ENCODE measurements at regions not wholly inside any gene's neighbourhood (a gene's known extent, or its start where the extent isn't known, plus 50 kb on each side); places are given as distances from the start of the nearest gene placed in this dataset.
A peak's percentile ranks its signal among the peaks of the same experiment; 100 is the strongest.

DNA sequence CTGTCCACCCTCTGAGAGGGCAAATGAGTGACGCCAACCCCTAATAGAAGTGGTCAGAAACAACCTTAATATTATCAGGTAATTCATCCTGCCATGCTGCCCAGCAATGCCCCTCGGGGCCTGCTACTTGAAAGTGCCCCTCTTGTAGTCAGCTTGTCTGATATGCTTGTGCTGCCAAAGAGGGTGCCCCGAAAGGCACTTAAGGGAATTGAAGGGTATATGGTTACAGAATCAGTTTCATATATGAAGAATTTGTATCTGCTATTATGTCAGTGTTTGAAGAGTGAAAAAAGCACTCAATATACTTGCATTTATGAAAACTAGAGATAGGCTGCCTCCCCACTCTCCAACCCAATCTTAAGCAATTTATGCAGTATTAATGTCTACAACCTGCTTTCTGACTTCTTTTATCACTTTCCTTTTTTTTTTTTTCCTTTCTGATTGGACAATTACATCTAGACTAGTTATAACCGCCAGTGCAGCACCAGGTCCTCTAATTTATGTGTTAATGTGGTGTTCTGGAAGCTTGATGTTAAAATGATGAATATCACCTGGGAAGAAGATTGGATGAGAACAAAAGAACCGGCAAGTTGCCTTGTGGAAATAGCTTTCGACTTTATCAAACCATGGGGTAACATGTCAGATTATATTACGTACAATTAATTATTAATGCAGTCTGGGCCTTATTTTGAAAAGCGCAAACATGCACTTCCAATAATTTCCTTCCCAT, 646.9 kb upstream of the ACVR2A start:
- H3K27ac Mint-ChIP-seq: no peak overlapping the region
- peaks cover 7% of the 10 kb centered on the region for H3K27me3 Mint-ChIP-seq
- no peak for DNase-seq
- no peaks in the 10 kb centered on the region for H3K4me1 Mint-ChIP-seq
- no peak overlapping the region for H3K4me3 Mint-ChIP-seq
- no peaks in the 10 kb centered on the region for H3K36me3 Mint-ChIP-seq (ENCODE audit: low read depth)
- intact Hi-C loops (cut with micrococcal nuclease): no loop called here
- peaks cover 8% of the 10 kb centered on the region for H3K9me3 Mint-ChIP-seq

DNA sequence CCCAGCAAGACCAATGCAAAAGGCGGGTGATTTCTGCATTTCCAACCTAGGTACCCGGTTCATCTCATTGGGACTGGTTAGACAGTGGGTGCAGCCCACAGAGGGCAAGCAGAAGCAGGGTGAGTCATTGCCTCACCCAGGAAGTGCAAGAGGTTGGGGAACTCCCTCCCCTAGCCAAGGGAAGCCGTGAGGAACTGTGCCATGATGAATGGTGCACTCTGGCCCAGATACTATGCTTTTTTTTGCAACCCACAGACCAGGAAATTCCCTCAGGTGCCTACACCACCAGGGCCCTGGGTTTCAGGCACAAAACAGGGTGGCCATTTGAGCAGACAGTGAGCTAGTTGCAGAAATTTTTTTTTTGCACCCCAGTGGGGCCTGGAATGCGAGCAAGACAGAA, 662.6 kb upstream of the ACVR2A start:
- Mint-ChIP-seq H3K4me1 (peaks cover 21% of the 10 kb centered on the region), H3K36me3 (ENCODE audit: low read depth) (peaks cover 3% of the 10 kb centered on the region), H3K27ac (peak overlapping the region; percentile 90), H3K4me3 (peak overlapping the region; percentile 68), H3K27me3 (peaks cover 2% of the 10 kb centered on the region), H3K9me3 (peaks cover 20% of the 10 kb centered on the region)
- DNase-seq: peak; percentile 86
- intact Hi-C loops (cut with micrococcal nuclease): loop anchor here (1.0 to 5.0 kb wide), 5 partner anchors 50 to 665 kb away; partner anchors contain the start of gene ACVR2A

DNA sequence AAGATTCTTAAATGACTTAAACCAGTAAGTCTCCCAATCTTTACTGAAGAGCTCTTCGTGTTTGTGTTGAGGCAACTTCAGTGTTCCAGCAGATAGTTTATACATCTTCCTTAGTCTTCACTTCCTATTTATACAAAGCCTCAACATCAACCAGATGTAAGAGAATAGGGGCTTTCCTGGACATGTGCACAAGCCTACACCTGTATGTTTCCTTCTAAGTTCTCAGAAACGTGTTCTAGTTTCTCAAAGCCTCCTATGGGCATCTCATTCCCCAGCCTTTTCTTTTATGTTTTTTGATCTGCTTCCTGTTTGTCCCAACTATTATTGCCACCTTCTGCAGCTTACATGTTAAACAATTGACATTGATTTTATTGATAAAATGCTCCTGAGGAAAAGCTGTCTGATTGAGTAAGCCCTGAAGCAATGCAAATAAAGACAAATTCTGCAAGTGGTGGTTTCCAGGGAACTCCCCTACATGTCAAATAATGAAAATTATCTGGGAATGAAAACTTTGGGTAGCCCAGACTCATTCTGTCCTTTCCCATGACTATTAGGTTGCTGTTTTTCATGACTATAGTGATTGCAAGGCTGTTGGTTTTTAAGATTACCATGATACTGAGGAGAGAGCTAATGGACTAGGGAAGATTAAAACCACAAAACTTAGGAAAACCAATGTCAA, 663.3 kb upstream of the ACVR2A start:
- H3K27me3 Mint-ChIP-seq: peaks cover 2% of the 10 kb centered on the region
- H3K27ac Mint-ChIP-seq: peak overlapping the region; percentile 90
- peaks cover 22% of the 10 kb centered on the region for H3K4me1 Mint-ChIP-seq
- H3K4me3 Mint-ChIP-seq: peak overlapping the region; percentile 68
- DNase-seq: peak; percentile 61
- H3K9me3 Mint-ChIP-seq: peaks cover 20% of the 10 kb centered on the region
- intact Hi-C loops (cut with micrococcal nuclease): loop anchor here (1.0 to 5.0 kb wide), 5 partner anchors 51 to 666 kb away; partner anchors contain the start of gene ACVR2A
- peaks cover 3% of the 10 kb centered on the region for H3K36me3 Mint-ChIP-seq (ENCODE audit: low read depth)

DNA sequence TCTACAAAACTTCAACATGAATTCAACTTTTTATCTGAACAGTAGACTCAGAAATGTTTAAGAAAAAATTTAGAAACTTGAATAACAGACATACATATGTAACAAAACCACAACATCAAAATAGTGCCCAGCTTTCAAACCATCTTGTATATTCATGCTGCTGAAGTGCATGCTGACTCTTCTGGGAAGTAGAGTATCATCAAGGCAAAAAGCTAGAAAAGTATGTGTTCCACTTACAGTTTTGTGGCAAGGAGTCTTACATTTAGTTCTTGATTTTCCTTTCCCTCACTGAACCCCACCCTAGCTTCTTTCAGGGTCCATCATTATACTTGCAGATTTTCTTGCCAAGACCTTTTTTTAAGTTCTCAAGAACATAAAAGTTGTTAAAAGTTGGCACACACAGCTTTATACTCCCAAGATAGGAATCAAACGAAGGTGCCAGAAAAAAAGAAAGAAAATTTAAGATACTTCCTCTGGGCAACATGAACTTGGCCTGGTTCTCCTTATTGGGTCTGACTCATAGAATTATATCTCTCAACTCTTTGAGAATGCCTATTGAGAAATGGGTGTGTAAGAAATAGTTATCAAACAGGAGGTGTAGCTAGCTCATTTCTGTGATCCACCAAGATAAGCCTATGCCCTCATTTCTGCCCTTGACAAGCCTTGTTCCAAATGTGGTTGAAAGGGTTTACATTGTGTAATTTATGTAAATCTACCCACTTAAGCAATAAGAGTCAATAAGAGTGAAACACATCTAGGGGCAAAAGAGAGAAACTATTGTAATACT, 667.6 kb upstream of the ACVR2A start:
- intact Hi-C loops (cut with micrococcal nuclease): no loop called here
- no peak for DNase-seq

DNA sequence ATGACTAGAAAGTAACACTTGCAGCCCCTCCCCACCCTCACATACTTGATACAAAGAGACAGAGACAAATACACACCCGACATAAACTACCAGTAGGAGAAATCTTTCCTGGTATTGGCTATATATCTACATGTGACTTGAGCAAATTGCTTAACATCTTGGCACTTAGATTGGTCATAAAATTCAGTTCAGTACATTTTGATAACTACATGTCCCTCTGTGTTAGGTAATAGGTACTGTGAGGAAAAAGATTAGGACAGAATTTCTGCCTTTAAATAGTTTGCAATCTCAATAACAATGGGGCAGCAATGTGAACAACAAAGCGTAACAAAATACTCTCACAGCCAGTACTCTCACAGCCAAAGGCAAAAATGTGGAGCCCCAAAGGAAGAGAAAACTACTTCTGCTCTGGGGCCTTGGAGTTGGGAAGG, 670.0 kb upstream of the ACVR2A start:
- intact Hi-C loops (cut with micrococcal nuclease): no loop called here
- no peaks in the 10 kb centered on the region for H3K36me3 Mint-ChIP-seq (ENCODE audit: low read depth)
- no peak overlapping the region for H3K4me3 Mint-ChIP-seq
- H3K4me1 Mint-ChIP-seq: peaks cover 10% of the 10 kb centered on the region
- no peak overlapping the region for H3K27ac Mint-ChIP-seq
- no peak for DNase-seq
- peaks cover 2% of the 10 kb centered on the region for H3K27me3 Mint-ChIP-seq
- peaks cover 5% of the 10 kb centered on the region for H3K9me3 Mint-ChIP-seq

More for the DNA sequence above, 667.6 kb upstream of the ACVR2A start:
- H3K27ac Mint-ChIP-seq: no peak overlapping the region
- H3K4me1 Mint-ChIP-seq: peaks cover 22% of the 10 kb centered on the region
- peaks cover 2% of the 10 kb centered on the region for H3K27me3 Mint-ChIP-seq
- peaks cover 17% of the 10 kb centered on the region for H3K9me3 Mint-ChIP-seq
- no peaks in the 10 kb centered on the region for H3K36me3 Mint-ChIP-seq (ENCODE audit: low read depth)
- no peak overlapping the region for H3K4me3 Mint-ChIP-seq

DNA sequence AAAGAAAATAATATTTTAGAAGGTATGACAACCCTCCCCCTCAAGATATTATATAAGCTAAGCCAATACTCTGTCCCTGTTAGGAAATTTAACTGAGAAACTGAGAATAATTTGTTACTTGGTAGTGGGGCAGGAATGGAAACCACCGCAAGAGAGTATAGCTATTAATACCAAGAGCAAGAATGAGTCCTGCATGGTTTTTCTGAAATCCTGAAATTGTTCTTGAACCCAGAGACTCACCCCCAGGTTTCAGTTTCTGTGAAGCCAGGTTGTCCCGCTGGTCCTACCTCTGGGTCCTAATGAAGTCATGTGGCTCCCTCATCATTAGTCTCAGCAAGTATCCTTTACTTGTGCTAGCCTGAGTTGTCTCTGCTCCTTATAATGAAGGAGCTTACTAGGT, 671.0 kb upstream of the ACVR2A start:
- Mint-ChIP-seq H3K27ac (no peak overlapping the region), H3K9me3 (peaks cover 9% of the 10 kb centered on the region), H3K4me3 (no peak overlapping the region), H3K36me3 (ENCODE audit: low read depth) (no peaks in the 10 kb centered on the region), H3K4me1 (peaks cover 10% of the 10 kb centered on the region), H3K27me3 (peaks cover 2% of the 10 kb centered on the region)
- no peak for DNase-seq
- intact Hi-C loops (cut with micrococcal nuclease): no loop called here

DNA sequence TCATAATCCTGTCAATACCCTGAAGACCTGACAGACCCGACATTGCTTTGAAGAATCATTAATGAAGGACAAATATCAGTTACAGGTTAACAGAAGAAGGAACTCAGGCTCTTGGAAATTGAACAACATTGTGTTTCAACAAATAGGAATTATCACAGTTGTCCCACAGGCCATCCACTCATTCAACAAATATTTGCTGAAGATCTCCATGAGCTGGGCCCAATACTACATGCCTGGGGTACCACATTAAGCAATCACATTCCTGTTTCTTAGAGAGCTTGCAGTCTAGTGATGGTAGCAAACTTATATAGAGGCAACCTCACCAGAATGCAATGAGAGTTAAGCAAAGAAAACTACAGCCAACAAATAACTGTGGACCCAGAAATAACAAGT, 671.6 kb upstream of the ACVR2A start:
- intact Hi-C loops (cut with micrococcal nuclease): no loop called here

DNA sequence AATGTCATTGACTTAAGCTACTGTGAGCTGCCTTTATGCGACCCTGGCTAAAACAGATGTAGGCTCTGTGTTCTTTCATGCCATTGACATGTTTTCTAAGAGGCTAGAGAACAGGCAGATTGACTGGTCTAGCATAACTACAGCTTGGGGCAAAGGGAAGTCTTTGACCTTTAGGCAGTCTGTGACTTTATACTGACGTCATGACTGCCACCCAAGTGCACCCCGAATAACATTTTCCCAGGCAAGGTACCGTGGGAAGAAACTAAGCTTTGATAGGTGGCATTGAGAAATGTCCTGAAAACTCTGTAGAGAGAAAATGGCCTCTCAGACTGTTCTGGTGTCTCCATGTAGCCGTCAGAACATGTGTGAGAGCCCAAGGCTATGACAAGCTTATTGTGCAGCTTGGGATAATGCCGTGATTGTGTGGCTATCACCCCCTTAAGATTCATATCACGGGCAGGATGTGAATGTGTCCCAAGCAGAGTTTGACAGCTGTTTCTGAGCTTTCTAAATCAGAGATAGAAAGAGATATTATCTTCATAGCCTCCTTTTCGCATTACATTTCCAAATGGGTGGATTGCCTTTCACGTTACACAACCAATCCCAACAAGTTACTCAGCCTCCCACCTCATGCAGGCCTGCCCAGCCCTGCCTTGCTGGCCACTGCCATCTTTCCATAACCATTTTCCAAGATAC, 672.2 kb upstream of the ACVR2A start:
- DNase-seq: no peak
- no peak overlapping the region for H3K4me3 Mint-ChIP-seq
- intact Hi-C loops (cut with micrococcal nuclease): no loop called here
- peaks cover 4% of the 10 kb centered on the region for H3K27me3 Mint-ChIP-seq
- H3K4me1 Mint-ChIP-seq: peaks cover 10% of the 10 kb centered on the region
- no peaks in the 10 kb centered on the region for H3K36me3 Mint-ChIP-seq (ENCODE audit: low read depth)
- H3K27ac Mint-ChIP-seq: no peak overlapping the region
- peaks cover 12% of the 10 kb centered on the region for H3K9me3 Mint-ChIP-seq

More for the DNA sequence above, 671.6 kb upstream of the ACVR2A start:
- H3K27ac Mint-ChIP-seq: no peak overlapping the region
- H3K4me1 Mint-ChIP-seq: peaks cover 10% of the 10 kb centered on the region
- DNase-seq: no peak
- peaks cover 12% of the 10 kb centered on the region for H3K9me3 Mint-ChIP-seq
- peaks cover 4% of the 10 kb centered on the region for H3K27me3 Mint-ChIP-seq
- H3K36me3 Mint-ChIP-seq (ENCODE audit: low read depth): no peaks in the 10 kb centered on the region
- H3K4me3 Mint-ChIP-seq: no peak overlapping the region

DNA sequence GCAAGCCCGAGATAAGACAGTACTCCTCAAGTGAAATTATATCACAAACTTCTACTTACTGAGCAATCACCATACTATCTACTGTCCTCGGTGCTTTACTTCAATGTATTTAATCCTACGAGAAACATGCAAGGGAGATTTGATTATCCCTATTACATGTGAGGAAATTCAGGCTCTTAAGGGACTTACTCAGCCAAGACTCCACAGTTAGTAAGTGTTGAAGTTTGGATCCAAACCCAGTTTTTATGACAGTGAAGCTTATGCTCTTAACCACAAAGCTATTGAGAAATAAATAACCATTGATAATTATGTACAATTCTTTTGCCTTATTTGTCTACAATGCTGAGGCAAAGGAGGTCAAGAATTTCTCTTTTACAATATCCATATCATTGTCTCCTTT, 672.9 kb upstream of the ACVR2A start:
- Mint-ChIP-seq H3K27me3 (peaks cover 5% of the 10 kb centered on the region), H3K4me1 (peaks cover 5% of the 10 kb centered on the region), H3K4me3 (no peak overlapping the region), H3K36me3 (ENCODE audit: low read depth) (no peaks in the 10 kb centered on the region), H3K9me3 (peaks cover 12% of the 10 kb centered on the region), H3K27ac (no peak overlapping the region)
- no peak for DNase-seq
- intact Hi-C loops (cut with micrococcal nuclease): no loop called here

DNA sequence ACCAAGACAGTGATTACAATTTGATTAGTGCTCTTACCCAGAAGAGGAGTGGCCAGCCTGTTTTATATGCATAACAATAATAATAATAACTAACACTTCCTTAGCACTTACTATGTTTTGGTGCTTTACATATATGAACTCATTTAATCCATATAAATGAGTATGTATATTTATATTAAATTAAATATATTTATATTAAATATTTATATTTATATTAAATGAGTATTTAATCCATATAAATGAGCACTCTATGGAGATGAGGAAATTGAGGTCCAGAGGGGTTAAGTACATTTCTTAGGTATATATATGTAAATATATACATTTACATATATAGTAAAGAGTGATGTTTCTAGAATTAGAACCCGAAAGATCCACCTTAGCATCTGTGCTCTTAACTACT, 673.9 kb upstream of the ACVR2A start:
- peaks cover 12% of the 10 kb centered on the region for H3K9me3 Mint-ChIP-seq
- intact Hi-C loops (cut with micrococcal nuclease): no loop called here
- no peak overlapping the region for H3K27ac Mint-ChIP-seq
- H3K27me3 Mint-ChIP-seq: peaks cover 6% of the 10 kb centered on the region
- DNase-seq: no peak
- peaks cover 1% of the 10 kb centered on the region for H3K4me1 Mint-ChIP-seq
- H3K4me3 Mint-ChIP-seq: no peak overlapping the region
- no peaks in the 10 kb centered on the region for H3K36me3 Mint-ChIP-seq (ENCODE audit: low read depth)

DNA sequence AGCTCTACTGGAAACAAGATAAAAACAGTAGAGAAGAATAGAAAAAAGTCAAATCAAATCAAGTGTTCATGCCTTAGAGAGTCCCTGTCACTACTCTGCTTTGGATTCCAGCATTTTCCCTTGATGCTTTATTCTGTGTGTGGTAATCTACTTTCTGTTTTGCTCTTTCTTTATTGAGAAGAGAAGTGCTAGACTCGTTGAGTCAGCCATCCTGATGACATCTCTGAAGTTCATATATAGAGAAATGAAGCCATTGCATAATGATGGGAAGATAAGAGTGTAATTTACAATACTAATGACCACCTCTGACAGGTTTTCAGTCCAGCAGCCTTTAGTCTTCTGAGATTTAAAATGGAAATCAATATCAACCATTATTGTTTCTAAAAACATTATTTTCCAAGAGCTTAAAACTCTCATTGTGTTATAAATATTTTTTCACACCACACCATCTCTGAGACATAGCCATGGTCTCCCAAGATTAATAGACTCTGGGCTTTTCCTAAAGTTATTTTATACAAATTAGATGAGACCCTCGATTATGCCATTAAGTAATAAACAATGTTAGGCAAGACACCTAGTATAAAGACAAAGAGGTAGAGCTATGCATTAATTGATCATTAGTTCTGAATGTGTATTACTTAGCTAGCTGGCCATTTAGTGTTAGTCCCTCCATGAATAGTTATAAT, 679.0 kb upstream of the ACVR2A start:
- H3K4me1 Mint-ChIP-seq: peaks cover 3% of the 10 kb centered on the region
- H3K9me3 Mint-ChIP-seq: peaks cover 16% of the 10 kb centered on the region
- no peak overlapping the region for H3K4me3 Mint-ChIP-seq
- peaks cover 10% of the 10 kb centered on the region for H3K27me3 Mint-ChIP-seq
- intact Hi-C loops (cut with micrococcal nuclease): no loop called here
- no peak for DNase-seq
- no peak overlapping the region for H3K27ac Mint-ChIP-seq
- H3K36me3 Mint-ChIP-seq (ENCODE audit: low read depth): no peaks in the 10 kb centered on the region

DNA sequence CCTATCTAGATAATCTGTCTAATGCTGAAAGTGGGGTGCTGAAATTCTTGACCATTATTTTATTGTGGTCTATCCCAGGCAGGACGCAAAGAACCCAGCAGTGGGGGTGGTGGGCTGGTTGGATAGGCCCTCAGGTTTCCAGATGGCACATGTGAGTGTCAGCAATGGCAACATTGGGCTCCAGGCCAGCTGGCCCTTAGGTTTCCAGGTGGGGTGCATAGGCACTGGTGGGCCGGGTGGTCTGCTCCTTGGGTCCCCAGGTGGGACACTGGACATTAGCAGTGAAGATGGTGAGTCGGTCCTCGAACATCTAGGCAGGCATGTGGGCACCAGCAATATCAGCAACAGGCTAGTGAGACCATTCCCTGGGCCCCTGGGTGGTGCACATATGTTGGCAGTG, 680.3 kb upstream of the ACVR2A start:
- H3K27ac Mint-ChIP-seq: no peak overlapping the region
- H3K4me1 Mint-ChIP-seq: peaks cover 3% of the 10 kb centered on the region
- no peaks in the 10 kb centered on the region for H3K36me3 Mint-ChIP-seq (ENCODE audit: low read depth)
- H3K4me3 Mint-ChIP-seq: no peak overlapping the region
- intact Hi-C loops (cut with micrococcal nuclease): no loop called here
- H3K27me3 Mint-ChIP-seq: peaks cover 10% of the 10 kb centered on the region
- DNase-seq: no peak
- H3K9me3 Mint-ChIP-seq: peaks cover 16% of the 10 kb centered on the region

DNA sequence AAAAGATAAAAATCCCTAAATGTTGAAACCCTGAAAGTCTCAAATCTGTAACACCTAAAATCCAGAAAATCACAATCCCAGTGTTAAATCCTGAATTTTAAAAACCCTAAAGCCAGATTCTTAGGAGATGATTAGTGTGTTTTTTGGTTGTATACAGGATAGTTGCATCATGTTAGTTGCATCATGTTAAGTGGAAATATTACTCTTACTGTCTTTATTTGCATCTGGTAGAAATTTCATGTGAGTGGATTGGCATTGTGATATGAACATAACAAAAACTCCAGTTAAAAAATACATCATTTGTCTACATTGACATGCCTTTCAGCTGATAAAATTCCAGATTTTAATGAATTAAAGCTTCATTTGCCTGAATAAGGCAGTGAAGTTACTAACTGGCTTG, 683.1 kb upstream of the ACVR2A start:
- H3K9me3 Mint-ChIP-seq: peaks cover 8% of the 10 kb centered on the region
- no peak overlapping the region for H3K27ac Mint-ChIP-seq
- intact Hi-C loops (cut with micrococcal nuclease): no loop called here
- no peak for DNase-seq
- H3K4me1 Mint-ChIP-seq: peaks cover 3% of the 10 kb centered on the region
- peaks cover 4% of the 10 kb centered on the region for H3K27me3 Mint-ChIP-seq
- H3K36me3 Mint-ChIP-seq (ENCODE audit: low read depth): no peaks in the 10 kb centered on the region
- no peak overlapping the region for H3K4me3 Mint-ChIP-seq
